ENCODE measurements at regions not wholly inside any gene's neighbourhood (a gene's known extent, or its start where the extent isn't known, plus 50 kb on each side); places are given as distances from the start of the nearest gene placed in this dataset.
"Not testable (repeated sequence)": the region's sequence is repeated elsewhere in the genome, so short reads cannot be mapped to it uniquely, and the experiment has no call there.

GRCh38 chr2:97348265-97348664, 235.3 kb downstream of the ANKRD36 start:
- no peaks in the 10 kb centered on the region for H3K9me3 Mint-ChIP-seq
- TF ChIP-seq, protein P1, sequence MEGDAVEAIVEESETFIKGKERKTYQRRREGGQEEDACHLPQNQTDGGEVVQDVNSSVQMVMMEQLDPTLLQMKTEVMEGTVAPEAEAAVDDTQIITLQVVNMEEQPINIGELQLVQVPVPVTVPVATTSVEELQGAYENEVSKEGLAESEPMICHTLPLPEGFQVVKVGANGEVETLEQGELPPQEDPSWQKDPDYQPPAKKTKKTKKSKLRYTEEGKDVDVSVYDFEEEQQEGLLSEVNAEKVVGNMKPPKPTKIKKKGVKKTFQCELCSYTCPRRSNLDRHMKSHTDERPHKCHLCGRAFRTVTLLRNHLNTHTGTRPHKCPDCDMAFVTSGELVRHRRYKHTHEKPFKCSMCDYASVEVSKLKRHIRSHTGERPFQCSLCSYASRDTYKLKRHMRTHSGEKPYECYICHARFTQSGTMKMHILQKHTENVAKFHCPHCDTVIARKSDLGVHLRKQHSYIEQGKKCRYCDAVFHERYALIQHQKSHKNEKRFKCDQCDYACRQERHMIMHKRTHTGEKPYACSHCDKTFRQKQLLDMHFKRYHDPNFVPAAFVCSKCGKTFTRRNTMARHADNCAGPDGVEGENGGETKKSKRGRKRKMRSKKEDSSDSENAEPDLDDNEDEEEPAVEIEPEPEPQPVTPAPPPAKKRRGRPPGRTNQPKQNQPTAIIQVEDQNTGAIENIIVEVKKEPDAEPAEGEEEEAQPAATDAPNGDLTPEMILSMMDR (conservative IDR thresholded peaks at IDR 0.05), result no peak
- H3K27ac Mint-ChIP-seq (ENCODE audit: unreplicated experiment), result no peak overlapping the region
- H3K4me1 Mint-ChIP-seq, result no peaks in the 10 kb centered on the region
- H3K27me3 Mint-ChIP-seq (ENCODE audit: low read depth), result peaks cover 11% of the 10 kb centered on the region
- no peaks in the 10 kb centered on the region for H3K36me3 Mint-ChIP-seq (ENCODE audit: low read depth)
- no peak for DNase-seq (ENCODE audit: low read depth, low spot score)
- H3K4me3 Mint-ChIP-seq, result no peak overlapping the region

DNA sequence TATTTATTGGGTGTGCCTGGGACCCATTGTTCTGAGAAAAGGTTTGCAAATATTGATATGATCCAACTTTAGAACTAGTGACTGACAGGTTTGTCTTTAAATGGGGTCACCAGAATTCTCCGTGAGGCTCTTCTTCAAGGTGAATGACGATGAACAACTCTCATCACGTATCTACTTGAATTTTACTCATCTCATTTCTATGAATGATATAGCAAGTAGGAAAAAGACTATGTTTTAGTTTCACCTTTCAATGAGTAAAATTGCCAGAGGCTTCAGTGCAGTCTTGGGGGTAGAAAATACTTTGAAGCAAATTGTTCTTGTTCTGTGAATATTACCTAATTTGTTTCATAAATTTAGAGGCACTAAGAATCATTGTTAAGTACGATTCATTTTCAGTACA, 232.0 kb downstream of the ANKRD36 start:
- not testable (repeated sequence) for H3K36me3 Mint-ChIP-seq (ENCODE audit: low read depth); H3K4me1 Mint-ChIP-seq; H3K9me3 Mint-ChIP-seq; H3K27me3 Mint-ChIP-seq (ENCODE audit: low read depth); H3K27ac Mint-ChIP-seq (ENCODE audit: unreplicated experiment); H3K4me3 Mint-ChIP-seq; DNase-seq (ENCODE audit: low read depth, low spot score)

- not testable (repeated sequence) for H3K4me3 Mint-ChIP-seq; DNase-seq (ENCODE audit: low read depth, low spot score); H3K27me3 Mint-ChIP-seq (ENCODE audit: low read depth); H3K36me3 Mint-ChIP-seq (ENCODE audit: low read depth); H3K4me1 Mint-ChIP-seq; H3K9me3 Mint-ChIP-seq; H3K27ac Mint-ChIP-seq (ENCODE audit: unreplicated experiment)
These were observed 220.7 kb downstream of the ANKRD36 start for GRCh38 chr2:97333674-97334073.

- H3K4me1 Mint-ChIP-seq; H3K36me3 Mint-ChIP-seq (ENCODE audit: low read depth); H3K4me3 Mint-ChIP-seq; H3K27me3 Mint-ChIP-seq (ENCODE audit: low read depth); DNase-seq (ENCODE audit: low read depth, low spot score); H3K27ac Mint-ChIP-seq (ENCODE audit: unreplicated experiment); H3K9me3 Mint-ChIP-seq: not testable (repeated sequence)
These were observed 219.2 kb downstream of the ANKRD36 start for GRCh38 chr2:97332184-97332583.

DNA sequence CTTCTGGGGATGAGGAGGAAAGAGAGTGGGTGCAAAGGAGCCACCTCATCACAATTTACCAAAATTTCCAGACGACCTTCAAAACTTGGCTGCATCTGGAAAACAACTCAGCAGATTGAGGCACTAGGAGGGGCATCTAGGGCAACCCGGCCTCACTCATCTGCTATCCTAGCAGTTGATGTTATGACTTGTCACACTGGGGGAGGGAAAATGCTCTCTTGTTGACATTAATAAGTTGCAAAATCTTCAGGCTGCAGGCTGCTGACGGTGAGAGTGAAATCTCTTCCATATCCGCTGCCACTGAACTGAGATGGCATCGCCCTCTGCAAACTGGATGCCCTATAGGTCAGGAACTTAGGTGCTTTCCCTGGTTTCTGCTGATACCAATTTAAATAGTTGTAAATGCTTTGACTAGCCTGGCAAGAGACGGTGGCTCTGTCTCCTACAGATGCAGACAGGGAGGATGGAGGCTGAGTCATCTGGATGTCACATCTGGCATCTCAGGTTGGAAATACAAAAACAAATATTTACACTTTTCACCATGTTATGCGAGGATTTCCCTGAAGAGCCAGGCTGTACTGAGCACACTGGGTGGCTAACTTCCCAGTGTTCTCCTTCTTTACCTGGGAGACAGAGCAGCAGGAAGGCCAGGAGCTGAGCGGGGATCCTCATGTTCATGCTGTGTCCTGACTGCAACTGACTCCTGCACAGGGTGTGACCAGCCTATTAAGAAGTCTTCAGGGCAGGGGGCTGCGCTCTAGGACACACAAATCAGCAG, 209.2 kb downstream of the ANKRD36 start:
- H3K27me3 Mint-ChIP-seq (ENCODE audit: low read depth); H3K4me1 Mint-ChIP-seq; DNase-seq (ENCODE audit: low read depth, low spot score); H3K4me3 Mint-ChIP-seq; H3K27ac Mint-ChIP-seq (ENCODE audit: unreplicated experiment); H3K9me3 Mint-ChIP-seq; H3K36me3 Mint-ChIP-seq (ENCODE audit: low read depth): not testable (repeated sequence)

GRCh38 chr2:97315358-97315757, 202.4 kb downstream of the ANKRD36 start:
- not testable (repeated sequence) for H3K9me3 Mint-ChIP-seq; H3K36me3 Mint-ChIP-seq (ENCODE audit: low read depth); H3K4me1 Mint-ChIP-seq; H3K27ac Mint-ChIP-seq (ENCODE audit: unreplicated experiment); DNase-seq (ENCODE audit: low read depth, low spot score); H3K27me3 Mint-ChIP-seq (ENCODE audit: low read depth); H3K4me3 Mint-ChIP-seq

DNA sequence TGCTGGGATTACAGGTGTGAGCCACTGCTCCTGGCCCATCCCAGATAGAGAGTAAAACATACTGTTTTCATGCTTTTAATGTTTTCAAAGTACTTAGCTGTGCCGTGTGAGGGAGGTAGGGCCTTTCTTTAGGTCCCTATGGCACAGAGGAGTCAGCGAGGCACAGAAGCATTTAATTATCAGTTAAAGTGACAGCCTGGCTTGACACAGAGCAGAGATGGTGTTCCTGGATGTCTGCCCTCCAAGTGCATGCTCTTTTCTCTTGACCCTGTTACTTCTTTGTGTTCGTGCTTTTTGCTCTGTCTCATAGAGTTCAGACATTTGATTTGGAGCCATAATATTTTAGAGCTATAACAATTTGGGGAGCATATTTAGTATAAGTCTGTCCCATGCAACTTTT, 199.5 kb downstream of the ANKRD36 start:
- H3K4me1 Mint-ChIP-seq; DNase-seq (ENCODE audit: low read depth, low spot score); H3K36me3 Mint-ChIP-seq (ENCODE audit: low read depth); H3K27me3 Mint-ChIP-seq (ENCODE audit: low read depth); H3K4me3 Mint-ChIP-seq; H3K27ac Mint-ChIP-seq (ENCODE audit: unreplicated experiment); H3K9me3 Mint-ChIP-seq: not testable (repeated sequence)

DNA sequence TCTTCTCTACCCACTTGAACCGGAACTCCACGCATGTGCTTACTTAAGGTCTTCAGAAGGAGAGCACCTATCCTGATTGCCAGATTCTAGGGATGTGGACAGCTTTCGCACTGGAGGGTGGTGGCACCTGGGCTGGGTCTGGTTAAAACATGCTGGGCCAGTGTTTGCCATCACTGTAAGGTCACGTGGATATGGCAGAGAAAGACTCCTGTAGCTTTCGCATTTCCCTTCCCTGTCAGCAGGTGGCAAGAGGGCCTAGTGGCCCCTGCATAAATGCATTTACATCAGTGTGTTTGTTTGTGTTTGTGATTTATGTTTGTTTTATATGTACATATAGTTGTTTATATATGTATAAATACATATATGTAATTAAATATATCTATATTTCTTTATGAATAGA, 192.5 kb downstream of the ANKRD36 start:
- H3K36me3 Mint-ChIP-seq (ENCODE audit: low read depth); H3K9me3 Mint-ChIP-seq; H3K4me3 Mint-ChIP-seq; H3K27me3 Mint-ChIP-seq (ENCODE audit: low read depth); DNase-seq (ENCODE audit: low read depth, low spot score); H3K27ac Mint-ChIP-seq (ENCODE audit: unreplicated experiment); H3K4me1 Mint-ChIP-seq: not testable (repeated sequence)

DNA sequence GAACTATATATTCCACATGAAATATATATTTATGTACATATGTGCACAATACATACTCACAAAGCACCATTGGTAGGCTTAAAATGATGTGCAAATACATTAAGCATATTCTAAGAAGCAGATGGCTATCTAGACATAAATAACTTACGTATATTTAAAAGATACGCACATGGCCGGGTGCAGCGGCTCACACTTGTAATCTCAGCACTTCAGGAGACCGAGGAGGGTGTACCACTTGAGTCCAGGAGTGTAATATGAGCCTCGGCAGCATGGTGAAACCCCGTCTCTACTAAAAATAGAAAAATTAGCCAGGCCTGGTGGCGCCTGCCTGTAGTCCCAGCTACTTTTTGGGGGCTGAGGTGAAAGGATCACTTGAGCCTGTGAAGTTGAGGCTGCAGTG, 189.9 kb downstream of the ANKRD36 start:
- H3K27me3 Mint-ChIP-seq (ENCODE audit: low read depth); H3K4me1 Mint-ChIP-seq; H3K36me3 Mint-ChIP-seq (ENCODE audit: low read depth); H3K9me3 Mint-ChIP-seq; H3K27ac Mint-ChIP-seq (ENCODE audit: unreplicated experiment); DNase-seq (ENCODE audit: low read depth, low spot score); H3K4me3 Mint-ChIP-seq: not testable (repeated sequence)

- not testable (repeated sequence) for H3K36me3 Mint-ChIP-seq (ENCODE audit: low read depth); DNase-seq (ENCODE audit: low read depth, low spot score); H3K4me3 Mint-ChIP-seq; H3K9me3 Mint-ChIP-seq; H3K27me3 Mint-ChIP-seq (ENCODE audit: low read depth); H3K27ac Mint-ChIP-seq (ENCODE audit: unreplicated experiment); H3K4me1 Mint-ChIP-seq
These were observed 188.8 kb downstream of the ANKRD36 start for GRCh38 chr2:97301771-97302170.

Measured in neural crest cell (in vitro differentiated cells).